ENCODE measurements at regions not wholly inside any gene's neighbourhood (a gene's known extent, or its start where the extent isn't known, plus 50 kb on each side); places are given as distances from the start of the nearest gene placed in this dataset.

DNA sequence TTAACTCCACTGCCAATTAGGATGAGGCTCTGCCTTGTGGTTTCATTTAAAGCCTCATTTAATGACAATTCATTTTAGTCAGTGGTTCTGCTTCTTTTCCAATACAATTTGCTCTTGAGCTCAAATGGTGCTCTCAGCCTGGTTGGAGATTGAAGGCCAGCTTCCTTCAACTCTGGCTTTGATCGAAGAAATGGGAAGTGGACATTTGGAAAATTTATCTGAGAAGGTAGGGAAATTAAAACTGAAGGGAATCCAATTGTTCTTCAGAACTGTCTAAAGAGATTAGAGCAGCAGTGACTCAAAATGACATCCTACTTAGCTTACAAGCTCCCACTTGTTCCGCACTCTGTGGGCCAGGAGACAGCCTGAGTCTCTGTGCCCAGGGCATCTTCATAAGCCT, 206.8 kb downstream of the SMARCA1 start:
- no peaks in the 10 kb centered on the region for H3K27me3 ChIP-seq (replicated peaks in 1 of 2; ENCODE audit: control insufficient read depth in 2 of 2, insufficient read depth in 2 of 2, low read length in 1 of 2)
- H2AFZ ChIP-seq (ENCODE audit: control insufficient read depth, low read depth, low read length): no peak overlapping the region
- intact Hi-C loops (cut with micrococcal nuclease; ENCODE audit: unreplicated experiment) (no loop called here), in situ Hi-C loops (cut with MboI) (no loop called here)
- TF ChIP-seq, protein P1, sequence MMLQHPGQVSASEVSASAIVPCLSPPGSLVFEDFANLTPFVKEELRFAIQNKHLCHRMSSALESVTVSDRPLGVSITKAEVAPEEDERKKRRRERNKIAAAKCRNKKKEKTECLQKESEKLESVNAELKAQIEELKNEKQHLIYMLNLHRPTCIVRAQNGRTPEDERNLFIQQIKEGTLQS (IDR thresholded peaks at IDR 0.05; ENCODE audit: borderline replicate concordance, extremely low read depth, low read depth, low read length): no peak
- TF ChIP-seq MXI1 (IDR thresholded peaks at IDR 0.05; ENCODE audit: low read depth, low read length) (no peak), SMC3 (IDR thresholded peaks at IDR 0.05; ENCODE audit: borderline replicate concordance, low read length) (no peak), CHD1 (IDR thresholded peaks at IDR 0.05; ENCODE audit: low read depth, low read length) (no peak), CREM (IDR thresholded peaks at IDR 0.05; ENCODE audit: low read depth) (no peak), TCF12 (IDR thresholded peaks at IDR 0.05; ENCODE audit: low read depth, low read length) (no peak), HDAC2 (IDR thresholded peaks at IDR 0.05) (no peak), TCF7 (IDR thresholded peaks at IDR 0.05; ENCODE audit: borderline replicate concordance) (no peak), TAF1 (IDR thresholded peaks at IDR 0.05; ENCODE audit: borderline replicate concordance, low read depth, low read length) (no peak), IRF4 (IDR thresholded peaks at IDR 0.05; ENCODE audit: low read depth, low read length) (no peak), RAD51 (IDR thresholded peaks at IDR 0.05) (no peak), MYC (IDR thresholded peaks at IDR 0.05; ENCODE audit: insufficient read depth, insufficient read length, insufficient replicate concordance, low read length, severe bottlenecking) (no peak), CBX3 (IDR thresholded peaks at IDR 0.05; ENCODE audit: borderline replicate concordance, low read depth) (no peak), YY1 (IDR thresholded peaks at IDR 0.05; ENCODE audit: low read depth, low read length) (no peak)
- TF ChIP-seq, protein P2, sequence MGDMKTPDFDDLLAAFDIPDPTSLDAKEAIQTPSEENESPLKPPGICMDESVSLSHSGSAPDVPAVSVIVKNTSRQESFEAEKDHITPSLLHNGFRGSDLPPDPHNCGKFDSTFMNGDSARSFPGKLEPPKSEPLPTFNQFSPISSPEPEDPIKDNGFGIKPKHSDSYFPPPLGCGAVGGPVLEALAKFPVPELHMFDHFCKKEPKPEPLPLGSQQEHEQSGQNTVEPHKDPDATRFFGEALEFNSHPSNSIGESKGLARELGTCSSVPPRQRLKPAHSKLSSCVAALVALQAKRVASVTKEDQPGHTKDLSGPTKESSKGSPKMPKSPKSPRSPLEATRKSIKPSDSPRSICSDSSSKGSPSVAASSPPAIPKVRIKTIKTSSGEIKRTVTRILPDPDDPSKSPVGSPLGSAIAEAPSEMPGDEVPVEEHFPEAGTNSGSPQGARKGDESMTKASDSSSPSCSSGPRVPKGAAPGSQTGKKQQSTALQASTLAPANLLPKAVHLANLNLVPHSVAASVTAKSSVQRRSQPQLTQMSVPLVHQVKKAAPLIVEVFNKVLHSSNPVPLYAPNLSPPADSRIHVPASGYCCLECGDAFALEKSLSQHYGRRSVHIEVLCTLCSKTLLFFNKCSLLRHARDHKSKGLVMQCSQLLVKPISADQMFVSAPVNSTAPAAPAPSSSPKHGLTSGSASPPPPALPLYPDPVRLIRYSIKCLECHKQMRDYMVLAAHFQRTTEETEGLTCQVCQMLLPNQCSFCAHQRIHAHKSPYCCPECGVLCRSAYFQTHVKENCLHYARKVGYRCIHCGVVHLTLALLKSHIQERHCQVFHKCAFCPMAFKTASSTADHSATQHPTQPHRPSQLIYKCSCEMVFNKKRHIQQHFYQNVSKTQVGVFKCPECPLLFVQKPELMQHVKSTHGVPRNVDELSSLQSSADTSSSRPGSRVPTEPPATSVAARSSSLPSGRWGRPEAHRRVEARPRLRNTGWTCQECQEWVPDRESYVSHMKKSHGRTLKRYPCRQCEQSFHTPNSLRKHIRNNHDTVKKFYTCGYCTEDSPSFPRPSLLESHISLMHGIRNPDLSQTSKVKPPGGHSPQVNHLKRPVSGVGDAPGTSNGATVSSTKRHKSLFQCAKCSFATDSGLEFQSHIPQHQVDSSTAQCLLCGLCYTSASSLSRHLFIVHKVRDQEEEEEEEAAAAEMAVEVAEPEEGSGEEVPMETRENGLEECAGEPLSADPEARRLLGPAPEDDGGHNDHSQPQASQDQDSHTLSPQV (IDR thresholded peaks at IDR 0.05): no peak
- TF ChIP-seq, protein P3, sequence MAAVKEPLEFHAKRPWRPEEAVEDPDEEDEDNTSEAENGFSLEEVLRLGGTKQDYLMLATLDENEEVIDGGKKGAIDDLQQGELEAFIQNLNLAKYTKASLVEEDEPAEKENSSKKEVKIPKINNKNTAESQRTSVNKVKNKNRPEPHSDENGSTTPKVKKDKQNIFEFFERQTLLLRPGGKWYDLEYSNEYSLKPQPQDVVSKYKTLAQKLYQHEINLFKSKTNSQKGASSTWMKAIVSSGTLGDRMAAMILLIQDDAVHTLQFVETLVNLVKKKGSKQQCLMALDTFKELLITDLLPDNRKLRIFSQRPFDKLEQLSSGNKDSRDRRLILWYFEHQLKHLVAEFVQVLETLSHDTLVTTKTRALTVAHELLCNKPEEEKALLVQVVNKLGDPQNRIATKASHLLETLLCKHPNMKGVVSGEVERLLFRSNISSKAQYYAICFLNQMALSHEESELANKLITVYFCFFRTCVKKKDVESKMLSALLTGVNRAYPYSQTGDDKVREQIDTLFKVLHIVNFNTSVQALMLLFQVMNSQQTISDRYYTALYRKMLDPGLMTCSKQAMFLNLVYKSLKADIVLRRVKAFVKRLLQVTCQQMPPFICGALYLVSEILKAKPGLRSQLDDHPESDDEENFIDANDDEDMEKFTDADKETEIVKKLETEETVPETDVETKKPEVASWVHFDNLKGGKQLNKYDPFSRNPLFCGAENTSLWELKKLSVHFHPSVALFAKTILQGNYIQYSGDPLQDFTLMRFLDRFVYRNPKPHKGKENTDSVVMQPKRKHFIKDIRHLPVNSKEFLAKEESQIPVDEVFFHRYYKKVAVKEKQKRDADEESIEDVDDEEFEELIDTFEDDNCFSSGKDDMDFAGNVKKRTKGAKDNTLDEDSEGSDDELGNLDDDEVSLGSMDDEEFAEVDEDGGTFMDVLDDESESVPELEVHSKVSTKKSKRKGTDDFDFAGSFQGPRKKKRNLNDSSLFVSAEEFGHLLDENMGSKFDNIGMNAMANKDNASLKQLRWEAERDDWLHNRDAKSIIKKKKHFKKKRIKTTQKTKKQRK (IDR thresholded peaks at IDR 0.05; ENCODE audit: low read depth, low read length): no peak
- TF ChIP-seq, protein P4, sequence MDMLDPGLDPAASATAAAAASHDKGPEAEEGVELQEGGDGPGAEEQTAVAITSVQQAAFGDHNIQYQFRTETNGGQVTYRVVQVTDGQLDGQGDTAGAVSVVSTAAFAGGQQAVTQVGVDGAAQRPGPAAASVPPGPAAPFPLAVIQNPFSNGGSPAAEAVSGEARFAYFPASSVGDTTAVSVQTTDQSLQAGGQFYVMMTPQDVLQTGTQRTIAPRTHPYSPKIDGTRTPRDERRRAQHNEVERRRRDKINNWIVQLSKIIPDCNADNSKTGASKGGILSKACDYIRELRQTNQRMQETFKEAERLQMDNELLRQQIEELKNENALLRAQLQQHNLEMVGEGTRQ (IDR thresholded peaks at IDR 0.05; ENCODE audit: borderline replicate concordance, low read depth, low read length): no peak
- WGBS (ENCODE audit: insufficient coverage, insufficient replicate concordance, low lambda C conversion rate, missing lambda C conversion rate): 2% methylated on average over 2 of the region's 2 CpGs
- no peaks in the 10 kb centered on the region for H3K36me3 ChIP-seq (ENCODE audit: control insufficient read depth in 2 of 2, insufficient read depth in 2 of 2, low read length in 1 of 2)
- H3K4me3 ChIP-seq: no peak overlapping the region
- DNase-seq (ENCODE audit: low read depth, low spot score) (no peak), FAIRE-seq (no peak), ATAC-seq (no peak)
- RAD21 ChIA-PET (ENCODE audit: unreplicated experiment): no interaction called here
- no peaks in the 10 kb centered on the region for H4K20me1 ChIP-seq (ENCODE audit: control insufficient read depth, insufficient read depth)
- CTCF ChIA-PET: no interaction called here
- BruUV-seq (replicated peaks): no TSS peak
- no peaks in the 10 kb centered on the region for H3K9me3 ChIP-seq (replicated peaks; ENCODE audit: control insufficient read depth, insufficient read depth, low read length)
- no peaks in the 10 kb centered on the region for H3K79me2 ChIP-seq (ENCODE audit: control insufficient read depth, insufficient read depth, low read length)
- POLR2A ChIA-PET: no interaction called here
- H3K4me2 ChIP-seq (ENCODE audit: control insufficient read depth, insufficient read depth): no peak overlapping the region
- SMC1A ChIA-PET (ENCODE audit: uncharacterized antibody, unreplicated experiment): no interaction called here
- H3K4me1 ChIP-seq (ENCODE audit: control insufficient read depth, insufficient read depth, low read length): no peaks in the 10 kb centered on the region
- H3K27ac ChIP-seq (ENCODE audit: control insufficient read depth, insufficient read depth): no peak overlapping the region
- no peak overlapping the region for H3K9ac ChIP-seq (ENCODE audit: control insufficient read depth, insufficient read depth, low read length)
